Suprapubic skin (tissue), 4 donors: ENCODE measurements at regions not wholly inside any gene's neighbourhood (a gene's known extent, or its start where the extent isn't known, plus 50 kb on each side); places are given as distances from the start of the nearest gene placed in this dataset.

Experiments
- DNase-seq, 2 donors: peaks; one replicate each; pipeline ENCODE4 v3.0.0-alpha.2; 2019; ENCODE audit warnings: low spot score in 2 of 2
- H3K27ac ChIP-seq: fragments of 200-600 bp; sonication (generic); one replicate; pipeline ENCODE4 v1.5.1; 2019
- H3K27me3 ChIP-seq: fragments of 200-600 bp; sonication (generic); one replicate; pipeline ENCODE4 v1.5.1; 2019
- H3K36me3 ChIP-seq: fragments of 200-600 bp; sonication (generic); one replicate; pipeline ENCODE4 v1.5.1; 2019
- H3K4me1 ChIP-seq: fragments of 200-600 bp; sonication (generic); one replicate; pipeline ENCODE4 v1.5.1; 2019
- H3K4me3 ChIP-seq: fragments of 200-600 bp; sonication (generic); one replicate; pipeline ENCODE4 v1.5.1; 2019; ENCODE audit warnings: mild to moderate bottlenecking
- H3K9me3 ChIP-seq: fragments of 200-600 bp; sonication (generic); one replicate; pipeline ENCODE4 v1.5.1; 2019
- EP300 ChIP-seq: sonication (generic); formaldehyde crosslinking; IDR thresholded peaks from one replicate; pipeline ENCODE4 v1.6.1; 2017; ENCODE audit warnings: antibody characterized with exemption
- POLR2A ChIP-seq, 2 donors: fragments of 450-650 bp; IDR thresholded peaks; one replicate each; pipeline ENCODE4 v1.6.1; 2017; ENCODE audit warnings: antibody characterized with exemption in 2 of 2, mild to moderate bottlenecking in 2 of 2, moderate library complexity in 2 of 2
- POLR2AphosphoS5 ChIP-seq, 3 donors: sonication (generic); formaldehyde crosslinking; IDR thresholded peaks; one replicate each; pipeline ENCODE4 v1.6.1; 2017; ENCODE audit warnings: antibody characterized with exemption in 3 of 3
- WGBS: methylation state at CpG from one replicate; pipeline ENCODE4 v1.1.5; 2018; 5-methylcytosine and 5-hydroxymethylcytosine counted together
- TF ChIP-seq, protein P1 (sequence below), 2 donors: fragments of 200-600 bp in 1 of 2; fragments of 450-650 bp in 1 of 2; sonication (generic) in 1 of 2; IDR thresholded peaks; one replicate each; pipeline ENCODE4 v1.5.1; 2016 to 2019; ENCODE audit warnings: antibody characterized with exemption in 2 of 2, mild to moderate bottlenecking in 1 of 2, moderate library complexity in 1 of 2

DNA sequence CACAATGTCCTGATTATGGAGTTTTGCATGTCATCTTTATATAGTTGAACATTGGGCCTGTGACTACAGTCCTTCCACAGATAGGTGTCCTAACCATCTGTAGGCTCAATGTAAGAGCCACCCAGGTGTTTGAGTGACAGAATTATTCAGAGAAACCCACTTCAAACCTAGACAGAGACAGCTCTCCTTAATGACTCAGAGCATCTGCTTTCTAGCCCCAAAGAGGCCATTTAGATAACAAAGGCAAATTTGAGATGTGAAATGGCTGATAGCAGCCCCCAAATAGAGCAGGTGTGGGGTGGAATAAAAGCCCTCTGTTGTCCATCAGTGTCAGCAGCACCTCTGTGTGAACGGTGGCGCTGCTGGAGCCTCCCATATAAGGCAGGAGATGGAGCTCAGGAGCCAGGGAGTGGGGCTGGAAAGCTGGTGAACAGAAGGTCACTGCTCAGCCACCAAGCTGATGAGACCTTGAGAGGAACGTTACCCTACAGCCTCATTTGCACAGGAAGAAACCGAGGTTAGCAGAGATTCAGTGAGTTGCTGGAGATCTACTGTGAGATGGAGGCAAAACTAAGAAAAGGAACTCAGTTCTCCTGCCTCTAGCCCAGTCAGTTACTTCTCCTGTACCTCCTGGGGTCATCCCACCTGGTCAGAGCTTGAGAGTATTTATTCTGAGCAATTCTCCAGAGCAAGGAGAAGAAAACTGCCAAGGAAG is 153.3 kb upstream of the LNX1 start:
- no peaks in the 10 kb centered on the region for H3K4me1 ChIP-seq
- TF ChIP-seq, protein P1, sequence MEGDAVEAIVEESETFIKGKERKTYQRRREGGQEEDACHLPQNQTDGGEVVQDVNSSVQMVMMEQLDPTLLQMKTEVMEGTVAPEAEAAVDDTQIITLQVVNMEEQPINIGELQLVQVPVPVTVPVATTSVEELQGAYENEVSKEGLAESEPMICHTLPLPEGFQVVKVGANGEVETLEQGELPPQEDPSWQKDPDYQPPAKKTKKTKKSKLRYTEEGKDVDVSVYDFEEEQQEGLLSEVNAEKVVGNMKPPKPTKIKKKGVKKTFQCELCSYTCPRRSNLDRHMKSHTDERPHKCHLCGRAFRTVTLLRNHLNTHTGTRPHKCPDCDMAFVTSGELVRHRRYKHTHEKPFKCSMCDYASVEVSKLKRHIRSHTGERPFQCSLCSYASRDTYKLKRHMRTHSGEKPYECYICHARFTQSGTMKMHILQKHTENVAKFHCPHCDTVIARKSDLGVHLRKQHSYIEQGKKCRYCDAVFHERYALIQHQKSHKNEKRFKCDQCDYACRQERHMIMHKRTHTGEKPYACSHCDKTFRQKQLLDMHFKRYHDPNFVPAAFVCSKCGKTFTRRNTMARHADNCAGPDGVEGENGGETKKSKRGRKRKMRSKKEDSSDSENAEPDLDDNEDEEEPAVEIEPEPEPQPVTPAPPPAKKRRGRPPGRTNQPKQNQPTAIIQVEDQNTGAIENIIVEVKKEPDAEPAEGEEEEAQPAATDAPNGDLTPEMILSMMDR (IDR thresholded peaks at IDR 0.05) = no peak
- TF ChIP-seq POLR2A (IDR thresholded peaks at IDR 0.05) (no peak), POLR2AphosphoS5 (IDR thresholded peaks at IDR 0.05) (no peak), EP300 (no peak)
- 65% methylated on average over 4 of the region's 4 CpGs for WGBS

DNA sequence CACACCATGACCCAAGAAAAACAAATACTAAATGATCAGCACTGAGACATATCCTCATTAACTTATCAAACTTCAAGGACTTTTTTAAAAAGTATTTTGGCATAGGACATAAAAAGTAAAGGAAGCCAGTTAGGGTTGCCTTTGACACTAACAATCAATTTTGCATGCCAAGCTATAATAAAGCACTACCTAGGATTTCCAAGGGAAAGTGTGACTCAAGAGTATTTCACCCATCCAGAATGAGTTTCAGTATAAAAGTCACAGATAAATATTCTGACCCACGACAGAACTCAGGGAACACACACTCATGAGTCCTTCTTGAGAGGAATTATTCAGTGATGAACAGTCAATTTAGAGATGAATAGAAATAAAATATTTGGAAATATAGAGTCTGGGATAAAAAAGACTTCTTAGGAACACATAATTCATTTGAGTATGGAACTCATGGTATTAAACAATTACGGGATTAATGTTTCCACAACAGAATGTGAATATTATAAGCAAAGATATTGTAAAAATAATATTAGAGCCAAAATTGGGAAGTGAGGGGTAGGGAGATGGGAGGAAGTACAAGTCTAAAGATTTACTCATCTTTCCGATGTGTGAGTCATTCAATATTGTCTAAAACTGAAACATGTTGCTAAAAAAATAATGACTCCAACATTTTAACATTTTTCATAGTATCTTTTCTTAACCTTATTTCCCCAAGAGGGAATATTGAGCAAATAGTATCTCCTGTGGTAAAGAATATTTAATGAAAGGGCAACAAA is 143.5 kb upstream of the LNX1 start:
- no peak for DNase-seq
- Histone ChIP-seq H3K4me1 (no peaks in the 10 kb centered on the region), H3K27me3 (no peaks in the 10 kb centered on the region), H3K27ac (peak overlapping the region; percentile 3), H3K36me3 (no peaks in the 10 kb centered on the region), H3K9me3 (no peaks in the 10 kb centered on the region), H3K4me3 (no peak overlapping the region)
- 47% methylated on average over 3 of the region's 3 CpGs for WGBS
- TF ChIP-seq POLR2A (IDR thresholded peaks at IDR 0.05) (no peak), POLR2AphosphoS5 (IDR thresholded peaks at IDR 0.05) (no peak), EP300 (no peak)
- TF ChIP-seq, protein P1 (IDR thresholded peaks at IDR 0.05) = no peak

More for the DNA sequence above, 153.3 kb upstream of the LNX1 start:
- Histone ChIP-seq H3K9me3 (no peaks in the 10 kb centered on the region), H3K27me3 (no peaks in the 10 kb centered on the region), H3K27ac (no peak overlapping the region), H3K4me3 (no peak overlapping the region), H3K36me3 (no peaks in the 10 kb centered on the region)
- DNase-seq = no peak

DNA sequence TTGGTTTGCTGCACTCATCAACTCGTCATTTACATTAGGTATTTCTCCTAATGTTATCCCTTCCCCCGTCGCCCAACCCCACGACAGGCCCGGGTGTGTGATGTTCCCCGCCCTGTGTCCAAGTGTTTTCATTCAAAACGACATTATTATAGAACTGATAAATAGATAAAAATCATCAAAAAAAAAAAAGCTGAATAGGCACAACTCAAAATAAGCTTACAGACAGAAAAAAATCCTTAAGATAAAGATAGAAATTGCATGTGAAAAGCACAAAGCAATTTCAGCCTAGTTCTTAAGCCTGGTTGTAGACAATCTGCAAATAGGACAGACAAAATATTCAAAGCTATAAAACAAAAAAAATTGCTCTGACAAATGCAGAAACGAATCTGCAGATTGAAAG is 142.9 kb upstream of the LNX1 start:
- Histone ChIP-seq H3K4me3 (no peak overlapping the region), H3K9me3 (no peaks in the 10 kb centered on the region), H3K27ac (peak overlapping the region; percentile 3), H3K4me1 (no peaks in the 10 kb centered on the region), H3K27me3 (no peaks in the 10 kb centered on the region), H3K36me3 (no peaks in the 10 kb centered on the region)
- DNase-seq = no peak
- TF ChIP-seq POLR2AphosphoS5 (IDR thresholded peaks at IDR 0.05) (no peak), EP300 (no peak), POLR2A (IDR thresholded peaks at IDR 0.05) (no peak)
- TF ChIP-seq, protein P1 (IDR thresholded peaks at IDR 0.05) = no peak
- WGBS = 48% methylated on average over 8 of the region's 8 CpGs

DNA sequence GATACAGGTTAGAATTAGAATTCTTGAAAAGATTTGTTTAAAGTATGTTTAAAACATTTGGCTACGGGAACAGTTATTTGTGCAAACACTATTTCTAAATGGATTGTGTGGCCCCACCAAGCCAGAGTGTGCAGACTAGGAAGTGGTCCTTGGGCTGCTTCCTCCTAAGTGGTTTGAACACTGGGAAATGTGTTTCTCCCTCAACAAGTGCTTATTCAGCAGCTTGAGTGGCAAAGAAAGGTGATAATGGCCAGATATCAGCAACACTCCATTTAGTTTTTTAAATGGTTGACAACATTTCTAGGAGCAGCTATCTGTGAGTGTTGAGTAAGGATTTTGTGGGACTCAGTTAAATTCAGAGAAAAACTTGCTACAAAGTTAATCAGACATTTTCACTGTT is 141.4 kb upstream of the LNX1 start:
- Histone ChIP-seq H3K4me1 (no peaks in the 10 kb centered on the region), H3K27ac (no peak overlapping the region), H3K9me3 (no peaks in the 10 kb centered on the region), H3K27me3 (no peaks in the 10 kb centered on the region), H3K36me3 (no peaks in the 10 kb centered on the region), H3K4me3 (no peak overlapping the region)
- 94% methylated on average over 1 of the region's 1 CpG for WGBS
- DNase-seq = no peak
- no peak for TF ChIP-seq POLR2A (IDR thresholded peaks at IDR 0.05)
- TF ChIP-seq POLR2AphosphoS5 (IDR thresholded peaks at IDR 0.05) = no peak

DNA sequence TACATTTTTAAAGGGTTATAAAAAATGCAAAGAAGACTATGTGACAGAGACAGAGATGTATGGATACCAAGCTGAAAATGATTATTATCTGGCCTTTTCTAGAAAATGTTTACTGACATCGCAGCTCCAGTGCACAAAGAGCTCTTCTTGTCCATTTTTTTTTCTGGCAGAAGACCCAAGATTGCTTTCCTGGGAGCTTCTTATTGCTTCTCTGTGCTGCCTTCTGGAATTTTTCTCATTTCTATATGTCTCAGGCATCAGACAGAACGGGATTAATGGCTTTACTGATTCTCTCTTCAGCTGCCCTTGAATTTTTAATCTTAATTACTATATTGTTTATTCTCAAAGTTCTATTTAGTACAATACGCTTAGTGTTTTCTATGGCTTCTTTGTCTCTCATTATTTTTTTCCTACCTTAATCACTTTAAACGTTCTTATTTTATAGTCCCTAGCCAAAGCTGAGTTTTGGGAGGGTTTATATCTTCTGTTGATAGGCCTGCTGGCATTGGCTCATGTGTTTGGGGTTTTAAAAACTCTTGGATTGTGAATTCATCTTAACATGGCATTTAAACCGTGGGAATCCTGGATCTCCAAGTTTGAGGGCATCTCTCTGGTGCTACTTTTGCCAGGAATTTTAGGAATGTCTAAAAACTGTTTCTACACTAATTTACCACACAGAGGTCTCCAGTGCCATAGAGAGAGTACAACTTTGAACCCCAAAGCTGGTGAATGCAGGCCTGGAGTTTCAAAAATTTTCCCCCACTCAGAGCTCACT is 138.9 kb upstream of the LNX1 start:
- Histone ChIP-seq H3K27me3 (no peaks in the 10 kb centered on the region), H3K27ac (no peak overlapping the region), H3K4me1 (no peaks in the 10 kb centered on the region), H3K4me3 (no peak overlapping the region), H3K36me3 (no peaks in the 10 kb centered on the region), H3K9me3 (no peaks in the 10 kb centered on the region)
- TF ChIP-seq POLR2AphosphoS5 (IDR thresholded peaks at IDR 0.05) (no peak), POLR2A (IDR thresholded peaks at IDR 0.05) (no peak), EP300 (no peak)
- TF ChIP-seq, protein P1 (IDR thresholded peaks at IDR 0.05) = no peak
- no peak for DNase-seq
- 74% methylated on average over 4 of the region's 5 CpGs for WGBS
